ENCODE measurements at regions not wholly inside any gene's neighbourhood (a gene's known extent, or its start where the extent isn't known, plus 50 kb on each side); places are given as distances from the start of the nearest gene placed in this dataset.

GRCh38 chr14:30456296-30456695 lies 102.7 kb upstream of the G2E3 start:
- Histone ChIP-seq H3K4me3 (replicated peaks; ENCODE audit: insufficient read depth, low read length) (no peak overlapping the region), H3K27ac (replicated peaks) (no peak overlapping the region), H3K27me3 (ENCODE audit: insufficient read depth, poor library complexity, severe bottlenecking) (no peaks in the 10 kb centered on the region)
- TF ChIP-seq GABPA (IDR thresholded peaks at IDR 0.05; ENCODE audit: low read depth) = no peak
- TF ChIP-seq SPI1 (IDR thresholded peaks at IDR 0.05; ENCODE audit: borderline replicate concordance, low read depth) = no peak
- TF ChIP-seq POLR2AphosphoS5 (IDR thresholded peaks at IDR 0.05; ENCODE audit: low read depth) = no peak
- no peak for TF ChIP-seq CTCF (IDR thresholded peaks at IDR 0.05; ENCODE audit: insufficient read depth, low read length)
- no peak for TF ChIP-seq REST (IDR thresholded peaks at IDR 0.05; ENCODE audit: insufficient replicate concordance, low read depth)
- no peak for DNase-seq (ENCODE audit: low read depth in 1 of 2, low spot score in 1 of 2)

DNA sequence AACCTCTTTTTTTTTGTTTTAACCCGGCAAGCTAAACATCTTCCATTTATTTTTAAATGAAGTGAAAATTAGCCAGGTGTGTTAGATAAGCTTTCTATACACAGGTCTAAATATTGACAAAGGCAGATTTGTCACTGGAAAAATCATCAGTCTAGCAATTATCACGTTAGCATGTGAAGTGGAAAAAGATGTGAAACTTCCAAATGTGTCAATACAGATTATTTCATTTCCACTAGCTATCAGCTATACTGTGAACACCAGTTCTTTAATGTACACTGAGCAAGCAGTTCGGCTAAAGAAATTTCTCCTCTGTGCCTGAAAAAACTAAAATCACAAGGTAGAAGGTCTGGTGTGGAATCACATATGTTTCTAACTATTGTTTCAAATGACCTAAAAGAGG lies 96.6 kb upstream of the G2E3 start:
- no peak overlapping the region for H3K4me3 ChIP-seq (replicated peaks; ENCODE audit: insufficient read depth, low read length)
- TF ChIP-seq GABPA (IDR thresholded peaks at IDR 0.05; ENCODE audit: low read depth) (no peak), POLR2AphosphoS5 (IDR thresholded peaks at IDR 0.05; ENCODE audit: low read depth) (no peak), REST (IDR thresholded peaks at IDR 0.05; ENCODE audit: insufficient replicate concordance, low read depth) (no peak), SPI1 (IDR thresholded peaks at IDR 0.05; ENCODE audit: borderline replicate concordance, low read depth) (no peak), CTCF (IDR thresholded peaks at IDR 0.05; ENCODE audit: insufficient read depth, low read length) (no peak)
- no peak for DNase-seq (ENCODE audit: low read depth in 1 of 2, low spot score in 1 of 2)
- no peak overlapping the region for H3K27ac ChIP-seq (replicated peaks)
- H3K27me3 ChIP-seq (ENCODE audit: insufficient read depth, poor library complexity, severe bottlenecking) = no peaks in the 10 kb centered on the region

DNA sequence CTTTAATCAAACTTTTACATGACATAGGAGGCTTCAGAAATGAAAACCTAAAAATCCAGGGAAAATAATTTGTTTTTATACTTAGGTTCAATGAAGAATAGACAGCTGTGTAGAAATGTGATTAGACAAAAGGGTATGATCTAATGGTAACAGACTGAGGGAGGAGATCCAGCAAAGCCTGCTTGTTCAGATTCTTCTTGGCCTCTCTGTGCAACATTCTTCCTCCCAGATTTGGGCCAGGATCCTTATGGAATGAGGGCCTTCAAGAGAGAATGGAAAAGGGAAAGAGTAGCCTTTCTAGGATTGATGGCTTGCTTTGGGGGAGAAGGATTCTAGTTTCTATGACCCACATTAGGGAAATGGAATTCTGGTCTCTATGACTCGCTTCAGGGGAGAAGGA lies 94.5 kb upstream of the G2E3 start:
- no peak for DNase-seq (ENCODE audit: low read depth in 1 of 2, low spot score in 1 of 2)
- TF ChIP-seq REST (IDR thresholded peaks at IDR 0.05; ENCODE audit: insufficient replicate concordance, low read depth) (no peak), POLR2AphosphoS5 (IDR thresholded peaks at IDR 0.05; ENCODE audit: low read depth) (no peak), SPI1 (IDR thresholded peaks at IDR 0.05; ENCODE audit: borderline replicate concordance, low read depth) (no peak), GABPA (IDR thresholded peaks at IDR 0.05; ENCODE audit: low read depth) (no peak), CTCF (IDR thresholded peaks at IDR 0.05; ENCODE audit: insufficient read depth, low read length) (no peak)

More for the DNA sequence above, 94.5 kb upstream of the G2E3 start:
- Histone ChIP-seq H3K27ac (replicated peaks) (no peak overlapping the region), H3K4me3 (replicated peaks; ENCODE audit: insufficient read depth, low read length) (no peak overlapping the region), H3K27me3 (ENCODE audit: insufficient read depth, poor library complexity, severe bottlenecking) (no peaks in the 10 kb centered on the region)

All from HL-60 (cell line).